ENCODE measurements at regions not wholly inside any gene's neighbourhood (a gene's known extent, or its start where the extent isn't known, plus 50 kb on each side); places are given as distances from the start of the nearest gene placed in this dataset.

- TF ChIP-seq POLR2A (IDR thresholded peaks at IDR 0.05) = no peak
- TF ChIP-seq CTCF (IDR thresholded peaks at IDR 0.05) = no peak
- TF ChIP-seq POLR2AphosphoS5 (IDR thresholded peaks at IDR 0.05) = no peak
- no peak for TF ChIP-seq EP300 (IDR thresholded peaks at IDR 0.05)
Observed at GRCh38 chr11:114893329-114893728, 215.0 kb downstream of the NXPE2 start.
